ENCODE measurements at regions not wholly inside any gene's neighbourhood (a gene's known extent, or its start where the extent isn't known, plus 50 kb on each side); places are given as distances from the start of the nearest gene placed in this dataset.

- TF ChIP-seq GTF2F1 (IDR thresholded peaks at IDR 0.05; ENCODE audit: borderline replicate concordance, low read depth, low read length) (no peak), EZH2 (IDR thresholded peaks at IDR 0.05; ENCODE audit: low read depth, low read length, severe bottlenecking) (no peak), SIX5 (IDR thresholded peaks at IDR 0.05; ENCODE audit: low read depth, low read length) (no peak), NRF1 (IDR thresholded peaks at IDR 0.05; ENCODE audit: low read depth, low read length) (no peak), CTBP2 (IDR thresholded peaks at IDR 0.05; ENCODE audit: borderline replicate concordance, insufficient read depth, insufficient read length, low read length) (no peak), RBBP5 (IDR thresholded peaks at IDR 0.05; ENCODE audit: borderline replicate concordance, low read depth, low read length) (no peak), POLR2AphosphoS5 (IDR thresholded peaks at IDR 0.05; ENCODE audit: low read depth, low read length) (no peak), CEBPB (IDR thresholded peaks at IDR 0.05; ENCODE audit: low read depth, low read length) (no peak)
- Histone ChIP-seq H3K4me3 (ENCODE audit: extremely low read depth in 1 of 4, insufficient read depth in 2 of 4, low read depth in 3 of 4, low read length in 4 of 4) (no peak overlapping the region), H2BK5ac (ENCODE audit: low read depth, low read length) (no peak overlapping the region), H3K9me3 (ENCODE audit: insufficient read depth in 2 of 2, low read depth in 1 of 2, low read length in 1 of 2) (no peaks in the 10 kb centered on the region), H2BK15ac (ENCODE audit: low read length) (no peak overlapping the region), H3K79me2 (ENCODE audit: control insufficient read depth in 1 of 2, insufficient read depth in 2 of 2, low read length in 2 of 2) (no peaks in the 10 kb centered on the region), H3K56ac (replicated peaks; ENCODE audit: insufficient read length, low read depth, low read length) (no peak overlapping the region), H2AFZ (ENCODE audit: low read length) (no peak overlapping the region), H3K9ac (replicated peaks in 1 of 4; ENCODE audit: extremely low read depth in 1 of 4, low read depth in 3 of 4, low read length in 3 of 4) (no peak overlapping the region), H2AK5ac (ENCODE audit: low read depth, low read length) (no peak overlapping the region), H3K4me2 (ENCODE audit: insufficient read depth in 1 of 2, low read depth in 2 of 2, low read length in 2 of 2) (no peak overlapping the region), H3K23ac (ENCODE audit: insufficient read length) (no peak overlapping the region), H2BK120ac (replicated peaks; ENCODE audit: low read depth, low read length) (no peak overlapping the region), H3K23me2 (ENCODE audit: low read depth, low read length) (no peaks in the 10 kb centered on the region), H2BK12ac (ENCODE audit: low read depth, low read length) (no peak overlapping the region), H3K4ac (replicated peaks; ENCODE audit: insufficient read length, low read depth, low read length) (no peak overlapping the region), H4K8ac (ENCODE audit: extremely low read depth, insufficient read depth, low read length) (no peak overlapping the region), H3K36me3 (ENCODE audit: control insufficient read depth in 2 of 4, insufficient read depth in 4 of 4, low read length in 3 of 4) (no peaks in the 10 kb centered on the region), H3K27ac (ENCODE audit: low read depth, low read length) (no peak overlapping the region), H3K14ac (ENCODE audit: insufficient read length) (no peak overlapping the region), H4K20me1 (replicated peaks in 1 of 2; ENCODE audit: control insufficient read depth in 1 of 2, insufficient read depth in 2 of 2, low read length in 2 of 2) (no peaks in the 10 kb centered on the region), H3K18ac (ENCODE audit: extremely low read depth, low read length) (no peak overlapping the region), H2BK20ac (ENCODE audit: low read length) (no peak overlapping the region), H3K79me1 (ENCODE audit: low read depth, low read length) (no peaks in the 10 kb centered on the region), H3K27me3 (replicated peaks in 1 of 4; ENCODE audit: control insufficient read depth in 3 of 4, extremely low read depth in 1 of 4, insufficient read depth in 3 of 4, low read length in 3 of 4) (no peaks in the 10 kb centered on the region), H3K4me1 (replicated peaks in 1 of 4; ENCODE audit: control insufficient read depth in 3 of 4, insufficient read depth in 4 of 4, low read length in 3 of 4) (no peaks in the 10 kb centered on the region), H4K5ac (ENCODE audit: insufficient read length, low read depth, low read length) (no peak overlapping the region), H4K91ac (replicated peaks; ENCODE audit: insufficient read length, low read length) (no peak overlapping the region)
- no peak for FAIRE-seq
- CTCF ChIA-PET (ENCODE audit: partially characterized antibody): no interaction called here
- no peak for DNase-seq (ENCODE audit: low read depth in 1 of 2, low spot score in 2 of 2)
- WGBS, 2 experiments (ENCODE audit: extremely low coverage in 1 of 2, insufficient coverage in 1 of 2, insufficient read length in 1 of 2, insufficient replicate concordance in 2 of 2, low coverage in 1 of 2, low lambda C conversion rate in 2 of 2, missing lambda C conversion rate in 1 of 2): 0% methylated on average over 1 of the region's 1 CpG; no CpG with 5 or more reads in 1 of the 2 experiments
- POLR2A ChIA-PET (ENCODE audit: partially characterized antibody): no interaction called here
These were observed 407.1 kb downstream of the CDH19 start for GRCh38 chr18:66196805-66197204.
